CD4-positive, alpha-beta T cell treated with Interferon alpha-2 for 1 hour (primary cell): ENCODE measurements at regions not wholly inside any gene's neighbourhood (a gene's known extent, or its start where the extent isn't known, plus 50 kb on each side); places are given as distances from the start of the nearest gene placed in this dataset.

Experiments
- DNase-seq, 2 donors: peaks; one replicate each; pipeline ENCODE4 v3.0.0-alpha.2; 2020 to 2022

DNA sequence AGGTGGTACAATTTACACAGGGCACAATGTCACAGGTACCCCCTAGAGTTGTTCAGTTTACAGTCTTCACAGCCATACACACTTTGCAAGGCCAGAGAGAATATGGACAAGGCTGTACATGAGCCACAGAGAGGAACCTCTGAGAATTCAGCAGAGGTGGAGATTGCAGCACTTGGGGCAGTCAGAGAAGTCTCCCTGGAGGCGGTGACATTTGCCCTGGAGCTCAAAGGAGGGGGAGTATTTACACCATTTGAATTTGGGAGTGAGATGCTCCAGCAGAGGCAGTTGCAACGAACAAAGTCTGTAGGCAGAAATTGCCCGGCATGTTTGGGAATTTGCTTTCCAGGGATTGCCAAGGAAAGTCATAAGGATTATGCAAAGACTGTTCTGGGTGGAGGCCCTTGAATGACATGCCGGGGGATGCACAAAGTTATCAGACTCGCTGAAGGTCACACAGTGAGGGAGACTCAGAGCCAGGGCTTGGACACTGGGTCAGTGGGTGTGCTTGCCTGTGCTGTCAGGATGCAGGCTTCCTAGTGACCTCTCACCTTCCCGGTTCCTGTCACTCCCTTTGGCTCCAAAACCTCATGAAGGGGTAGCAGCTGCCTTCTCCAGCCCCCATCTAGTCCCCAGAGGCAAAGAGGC is 160.7 kb upstream of the PCBD1 start:
- DNase-seq, result no peak

DNA sequence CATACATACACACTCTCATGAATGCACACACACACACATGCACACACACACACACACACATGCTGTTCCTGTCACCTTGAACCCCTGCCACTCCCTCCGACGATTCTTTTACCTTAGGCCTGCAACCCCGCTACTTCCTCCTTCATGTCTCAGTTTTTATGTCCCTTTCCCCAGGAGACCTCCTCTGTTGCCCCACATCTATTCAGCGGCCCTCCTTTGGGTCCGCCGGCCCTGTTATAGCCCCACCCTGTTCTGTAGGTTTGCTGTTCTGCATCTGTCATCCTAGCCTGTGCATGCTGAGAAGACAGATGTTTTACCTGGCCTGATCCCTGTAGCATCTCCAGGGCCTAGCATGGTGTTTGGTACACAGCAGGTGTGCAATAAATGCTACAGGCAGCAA is 161.6 kb upstream of the PCBD1 start:
- no peak for DNase-seq

DNA sequence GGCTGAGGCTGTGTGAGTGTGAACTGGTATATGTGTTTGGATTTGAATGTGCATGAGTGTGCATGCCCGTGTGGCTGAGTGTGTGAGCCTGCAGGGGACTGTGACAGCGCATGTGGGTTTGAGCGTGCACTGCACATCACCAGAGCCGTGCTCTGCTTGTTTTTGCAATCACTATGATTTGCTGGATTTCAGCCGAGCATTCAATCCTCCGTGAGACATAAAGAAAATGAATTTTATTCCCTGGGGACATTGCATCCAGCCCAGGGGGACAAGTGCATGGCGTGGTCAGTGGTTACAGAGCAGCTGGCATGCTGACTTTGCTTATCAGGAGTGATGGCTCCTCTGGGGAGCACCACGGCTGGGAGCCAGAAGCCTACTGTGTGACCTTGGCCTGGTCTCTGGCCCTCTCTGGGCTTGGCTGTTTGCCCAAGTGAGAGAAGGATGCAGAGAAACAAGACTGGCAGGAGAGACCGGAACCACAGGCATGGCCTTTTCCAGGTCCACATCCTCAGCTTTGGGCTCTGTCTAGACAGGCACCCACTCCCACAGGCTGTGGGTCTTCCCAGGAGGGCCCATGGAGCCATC is 160.2 kb upstream of the UNC5B start:
- DNase-seq, result no peak

DNA sequence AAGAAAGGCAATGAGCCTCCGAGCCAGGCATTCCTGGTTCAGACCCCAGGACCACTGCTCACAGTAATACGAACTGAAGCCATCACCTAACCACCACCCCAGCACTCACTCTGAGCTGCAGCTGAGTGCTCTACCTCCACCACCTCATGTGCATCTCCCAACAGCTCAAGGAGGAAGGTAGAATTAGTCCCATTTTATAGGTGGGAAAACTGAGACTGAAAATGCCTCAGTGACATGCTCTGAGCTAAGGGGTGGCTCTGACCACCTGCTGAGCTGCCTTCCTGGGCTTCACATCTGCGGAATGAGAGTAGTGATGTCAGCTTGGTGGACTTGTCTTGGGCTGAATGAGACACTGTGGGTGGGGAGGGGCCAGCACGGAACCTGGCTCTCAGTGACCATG is 159.7 kb upstream of the UNC5B start:
- no peak for DNase-seq

DNA sequence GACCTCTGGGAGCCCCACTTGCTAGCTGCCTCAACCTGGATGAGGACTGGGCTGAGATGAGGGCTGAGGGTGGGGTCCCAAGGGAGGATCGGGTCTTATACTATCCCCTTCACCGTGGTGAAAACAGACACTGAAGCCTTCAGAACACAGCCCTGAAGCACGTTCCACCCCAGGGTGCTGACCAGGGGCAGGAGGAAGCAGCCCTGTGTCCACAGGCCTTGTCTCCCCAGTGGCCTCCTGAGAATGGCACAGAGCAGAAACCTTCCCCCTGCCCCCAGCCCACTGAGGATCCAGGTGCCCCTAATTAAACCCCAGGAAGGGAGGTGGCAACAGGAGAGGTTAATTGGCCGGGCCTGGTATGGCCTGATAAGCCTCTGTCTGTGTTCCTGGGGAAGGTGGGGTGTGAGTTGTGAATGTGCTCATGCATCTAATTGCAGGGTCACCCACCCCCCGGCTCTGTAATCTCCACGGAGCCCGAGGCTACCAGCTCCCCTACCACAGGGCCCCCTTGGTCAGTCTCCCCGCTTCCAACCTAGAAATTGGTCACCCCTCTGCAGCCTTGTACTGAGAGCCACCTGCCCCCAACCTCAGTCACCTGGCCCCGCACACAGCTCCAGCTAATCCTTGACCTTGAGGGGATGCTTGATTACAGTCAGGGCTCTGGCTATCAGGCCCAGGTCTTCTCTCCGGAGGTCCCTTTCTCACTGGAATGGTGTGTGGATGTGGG is 159.0 kb upstream of the UNC5B start:
- DNase-seq, result no peak

DNA sequence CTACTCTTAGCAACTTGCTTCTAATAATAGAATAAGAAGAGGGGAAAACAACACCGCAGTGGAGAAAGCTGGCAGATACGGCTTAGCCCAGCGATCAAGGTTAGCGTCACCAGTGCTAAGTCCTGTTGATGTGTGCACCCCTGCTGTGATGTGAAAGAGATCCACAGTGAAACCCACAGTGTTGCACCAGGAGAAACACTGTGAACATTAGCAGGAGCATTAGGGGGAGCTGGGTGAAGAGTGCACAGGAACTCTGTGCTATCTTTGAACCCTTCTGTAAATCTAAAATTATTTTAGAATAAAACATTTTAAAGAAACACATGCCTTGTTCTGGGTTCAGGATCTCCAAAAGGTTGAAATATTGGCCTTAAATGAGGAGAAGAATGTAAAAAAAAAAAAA is 154.1 kb upstream of the UNC5B start:
- no peak for DNase-seq

DNA sequence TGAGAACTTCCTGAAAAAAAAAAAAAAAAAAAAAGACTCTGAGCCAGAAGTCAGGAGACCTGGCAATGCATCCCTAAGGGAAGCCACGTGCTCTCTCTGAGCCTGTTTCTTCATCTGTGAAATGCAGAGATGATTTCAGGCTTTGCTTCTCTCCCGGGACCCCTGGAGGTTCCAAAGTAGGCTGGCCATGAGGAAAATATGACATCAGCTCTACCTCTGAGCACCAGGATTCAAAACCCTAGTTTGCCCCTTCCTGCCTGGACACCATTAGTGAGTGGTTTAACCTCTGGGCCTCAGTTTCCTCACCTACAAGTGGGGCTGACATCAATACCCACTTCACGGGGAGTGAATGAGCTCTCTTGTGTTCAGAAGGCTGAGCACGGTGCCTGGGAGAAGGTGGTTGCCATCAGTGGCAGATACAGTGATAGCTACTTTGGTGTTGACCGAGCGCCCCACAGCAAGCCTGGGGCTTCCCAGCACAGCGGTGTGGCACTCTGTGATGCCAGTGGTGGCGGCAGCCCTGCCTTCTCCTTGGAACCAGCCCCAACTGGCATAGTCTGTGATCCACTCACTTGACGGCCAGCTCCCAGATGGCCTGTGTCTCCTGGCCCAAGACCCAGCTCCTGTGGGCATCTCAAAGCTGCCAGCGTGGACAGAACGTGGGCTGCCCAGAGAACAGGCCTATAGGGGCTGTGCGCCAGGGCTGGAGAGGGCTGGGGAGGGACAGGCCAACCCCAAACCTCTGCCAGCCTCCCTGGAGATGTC is 153.1 kb upstream of the UNC5B start:
- DNase-seq, result no peak

DNA sequence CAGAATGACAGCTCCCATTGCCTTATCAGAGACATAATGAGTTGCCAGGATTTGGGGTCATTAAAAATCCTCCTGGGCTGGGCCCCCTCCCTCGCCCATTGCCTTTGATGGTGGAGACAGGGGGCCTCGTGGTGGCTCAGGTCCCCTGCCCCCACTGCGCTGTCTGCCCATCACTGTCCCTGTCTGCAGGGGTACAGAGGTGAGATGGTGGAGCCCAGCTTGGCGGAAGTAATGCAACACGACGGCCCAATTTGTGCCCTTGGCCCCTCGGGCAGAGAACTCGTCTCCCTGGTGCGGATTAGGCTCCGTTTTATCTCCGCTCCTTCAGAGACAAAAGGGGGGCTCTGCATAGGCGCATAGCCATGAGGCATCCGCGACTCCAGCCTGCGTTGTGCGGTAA is 152.4 kb upstream of the UNC5B start:
- DNase-seq, result no peak

DNA sequence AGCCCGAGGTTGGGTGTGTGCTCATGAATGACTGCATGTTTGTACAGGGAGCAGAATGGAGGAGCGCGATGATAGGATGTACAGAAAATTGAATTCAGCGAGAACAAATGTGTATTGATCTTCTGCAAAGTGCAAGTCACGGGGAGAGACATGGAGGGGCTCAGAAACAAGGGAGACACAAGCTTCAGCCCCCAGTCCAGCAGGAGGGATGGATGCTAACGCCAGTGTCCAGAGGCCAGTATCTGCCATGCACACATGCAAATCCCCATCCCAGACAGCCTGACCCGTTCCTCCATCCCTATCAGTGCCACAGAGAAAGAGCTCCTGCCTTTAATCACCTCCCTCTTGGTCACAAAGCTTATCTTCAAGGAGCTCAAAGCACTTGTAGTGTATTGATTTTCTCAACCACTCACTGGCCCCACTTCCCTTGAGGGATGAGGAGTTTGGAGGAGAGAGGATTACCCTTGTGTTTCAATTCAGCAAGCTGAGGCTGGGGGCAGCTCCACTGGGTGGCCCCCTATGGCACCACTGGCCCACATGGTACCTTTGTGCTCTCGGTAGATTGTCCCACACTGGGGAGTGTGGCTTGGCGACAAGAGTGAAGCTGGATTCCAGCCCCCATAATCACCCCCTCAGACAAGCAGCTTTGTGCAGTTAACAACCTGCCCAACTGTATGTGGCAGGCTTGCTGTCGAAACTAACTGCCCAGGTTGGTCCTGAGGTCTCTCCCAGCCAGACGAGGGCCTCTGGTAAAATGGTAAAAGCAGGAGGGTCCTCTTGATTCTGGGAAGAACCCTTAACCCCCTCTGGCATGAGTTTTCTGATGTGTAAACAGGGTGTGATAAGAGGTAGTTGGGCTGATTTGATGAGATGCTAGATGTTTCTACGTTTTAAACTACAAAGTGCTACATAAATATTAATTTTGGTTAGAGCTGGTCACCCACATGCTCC is 151.6 kb upstream of the UNC5B start:
- DNase-seq, result no peak

DNA sequence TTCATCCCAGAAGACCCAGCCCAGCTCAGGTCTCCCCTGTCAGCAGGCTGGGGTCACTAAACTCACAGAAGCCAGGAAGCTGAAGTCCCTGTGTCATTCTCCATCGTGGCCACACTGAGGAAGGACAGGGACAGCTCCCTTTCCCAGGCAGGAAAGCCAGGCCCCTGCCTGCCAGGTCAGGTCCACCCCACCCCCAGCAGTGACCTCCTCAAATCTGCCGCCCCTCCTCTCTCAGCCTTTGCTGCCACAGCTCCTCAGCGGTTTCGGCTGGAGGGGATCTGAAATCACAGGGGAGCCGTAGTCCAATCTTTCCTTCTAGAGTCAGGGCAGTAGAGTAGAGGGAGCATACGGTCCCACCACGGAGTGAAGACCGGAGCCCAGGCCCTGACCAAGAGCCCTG is 150.9 kb upstream of the UNC5B start:
- DNase-seq, result no peak

DNA sequence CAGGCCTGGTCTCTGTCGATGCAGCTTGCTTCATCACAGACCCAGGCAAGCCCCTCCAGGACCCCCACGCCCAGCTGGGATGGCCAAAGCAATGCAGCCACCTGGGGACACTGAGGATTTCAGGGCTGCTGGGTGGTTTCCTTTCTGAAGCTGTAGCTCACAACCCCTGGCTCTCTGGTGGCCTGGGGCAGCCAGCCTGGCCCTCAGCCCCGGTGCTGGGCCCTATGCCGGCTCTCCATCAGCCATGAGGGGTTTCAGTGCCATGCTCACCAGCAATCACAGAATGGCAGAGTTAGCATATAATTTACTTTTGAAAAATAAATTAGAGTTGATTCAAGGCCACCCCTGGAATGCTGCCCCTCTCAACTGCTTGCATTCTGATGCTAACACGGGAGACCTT is 150.2 kb upstream of the UNC5B start:
- DNase-seq, result no peak

DNA sequence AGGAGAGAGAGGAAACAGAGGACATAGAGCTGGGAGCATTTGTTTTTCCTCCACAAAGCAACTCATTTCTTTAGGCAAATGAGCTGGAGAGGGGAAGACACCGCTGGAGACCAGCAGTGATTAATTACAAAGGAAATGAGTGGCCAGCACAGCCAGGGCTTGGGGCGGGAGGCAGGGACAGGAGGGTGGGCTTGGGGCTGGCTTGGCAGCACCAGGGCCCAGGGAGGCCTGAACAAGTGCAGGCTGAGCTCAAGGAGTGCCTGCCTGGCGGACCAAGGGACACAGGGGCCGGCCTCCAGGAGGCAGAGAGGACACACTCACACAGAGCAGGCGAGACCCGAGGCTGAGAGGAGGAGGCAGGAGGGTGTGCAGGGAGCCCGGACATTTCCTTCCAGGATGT is 149.0 kb upstream of the UNC5B start:
- DNase-seq, result no peak

DNA sequence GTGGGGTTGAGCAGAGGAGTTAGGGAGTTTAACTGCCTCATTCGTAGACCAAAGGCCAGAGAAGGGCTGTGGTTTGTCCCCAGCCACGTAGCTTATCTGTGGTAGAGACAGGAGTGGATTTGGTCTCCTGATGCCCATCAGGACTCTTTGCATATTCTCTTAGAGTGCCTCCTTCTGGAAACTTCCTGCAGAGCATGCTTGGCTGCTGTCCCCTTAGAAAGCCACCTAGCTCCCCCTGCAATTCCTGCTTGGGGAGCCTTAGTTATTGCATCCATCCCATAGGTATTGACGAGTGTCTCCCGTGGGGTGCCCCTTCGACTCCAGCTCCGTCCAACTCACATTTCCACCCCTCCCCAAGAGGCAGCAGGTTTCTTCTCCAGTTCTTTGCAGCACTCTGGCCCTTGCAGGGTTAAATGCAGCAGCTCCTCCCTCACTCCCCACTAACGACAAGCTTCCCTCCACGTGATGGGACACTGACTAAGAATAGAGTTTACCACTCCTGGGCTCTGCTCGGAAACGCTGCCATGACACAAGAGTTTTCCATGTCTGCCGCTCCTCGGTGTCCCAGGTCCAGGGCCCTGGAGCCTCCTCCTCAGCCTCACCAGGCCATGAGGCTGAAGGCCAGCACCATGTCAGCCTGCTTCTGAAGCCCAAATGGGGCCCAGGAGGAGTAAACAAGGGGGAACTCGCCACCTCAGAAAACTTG is 147.8 kb upstream of the UNC5B start:
- DNase-seq, result no peak

DNA sequence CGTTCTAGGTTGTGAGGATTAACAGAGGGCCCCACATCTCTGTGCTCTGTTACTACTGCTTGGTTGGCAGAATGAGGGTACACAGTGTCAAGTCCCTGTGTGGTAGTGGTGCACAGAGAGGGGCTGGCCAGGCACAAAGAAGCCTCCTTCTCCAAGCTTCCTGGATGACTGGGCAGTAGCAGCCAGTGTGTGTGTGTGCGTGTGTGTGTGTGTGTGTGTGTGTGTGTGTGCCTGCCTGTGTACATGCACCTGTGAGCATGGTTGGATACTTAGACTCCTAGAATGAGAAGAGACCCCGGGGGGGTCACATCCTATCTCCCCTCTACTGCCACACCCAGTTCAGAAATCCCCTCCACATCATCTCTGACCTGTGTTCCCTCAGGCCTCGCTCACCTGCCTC is 146.7 kb upstream of the UNC5B start:
- no peak for DNase-seq

DNA sequence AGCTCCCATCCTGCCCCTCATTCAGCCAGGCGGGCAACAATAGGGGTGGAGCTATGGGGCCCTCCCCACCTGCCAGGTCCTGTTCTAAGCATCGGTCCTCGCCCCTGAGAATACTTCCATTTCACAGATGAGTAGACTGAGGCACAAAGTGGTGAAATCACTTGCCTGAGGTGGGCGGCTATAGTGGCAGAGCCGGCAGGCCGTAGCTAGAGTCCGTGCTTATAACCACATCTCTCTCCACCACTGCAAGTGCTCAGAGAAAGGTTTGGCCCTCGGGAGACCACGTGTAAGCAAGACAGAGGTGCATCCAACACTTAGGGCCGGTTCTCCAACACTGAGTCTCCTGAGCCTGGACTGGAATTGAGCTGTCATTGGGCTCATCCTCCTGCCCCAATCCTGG is 145.8 kb upstream of the UNC5B start:
- no peak for DNase-seq

DNA sequence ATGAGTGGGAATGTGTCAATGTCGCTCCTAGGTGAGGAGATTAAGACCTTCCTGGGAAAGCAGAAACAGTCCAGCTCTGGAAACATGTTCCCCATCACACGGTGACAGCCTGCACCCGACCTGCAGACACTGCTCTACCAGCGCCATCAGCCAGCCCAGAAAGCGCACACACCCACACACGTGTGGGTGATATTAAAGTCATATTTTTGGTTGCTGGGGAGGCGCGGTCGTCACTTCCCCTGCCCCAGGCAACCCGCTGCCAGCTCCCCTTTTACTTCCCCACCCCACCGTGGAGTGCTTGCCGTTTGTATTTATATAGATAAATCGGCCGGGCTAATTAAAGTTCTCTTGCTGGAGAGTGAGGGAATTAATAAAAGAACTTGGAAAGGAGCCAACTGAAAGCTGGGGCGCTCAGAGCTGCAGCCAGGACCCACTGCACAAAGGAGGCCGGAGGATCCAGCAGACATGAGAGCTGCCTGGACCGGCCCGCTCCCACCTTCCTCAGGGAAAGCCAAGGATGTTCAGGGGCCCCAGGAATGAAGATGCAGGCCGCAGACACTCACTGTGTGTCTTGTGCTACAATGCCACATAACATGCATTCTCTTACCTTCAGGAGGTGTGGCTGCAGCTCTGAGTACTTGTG is 145.2 kb upstream of the UNC5B start:
- no peak for DNase-seq

DNA sequence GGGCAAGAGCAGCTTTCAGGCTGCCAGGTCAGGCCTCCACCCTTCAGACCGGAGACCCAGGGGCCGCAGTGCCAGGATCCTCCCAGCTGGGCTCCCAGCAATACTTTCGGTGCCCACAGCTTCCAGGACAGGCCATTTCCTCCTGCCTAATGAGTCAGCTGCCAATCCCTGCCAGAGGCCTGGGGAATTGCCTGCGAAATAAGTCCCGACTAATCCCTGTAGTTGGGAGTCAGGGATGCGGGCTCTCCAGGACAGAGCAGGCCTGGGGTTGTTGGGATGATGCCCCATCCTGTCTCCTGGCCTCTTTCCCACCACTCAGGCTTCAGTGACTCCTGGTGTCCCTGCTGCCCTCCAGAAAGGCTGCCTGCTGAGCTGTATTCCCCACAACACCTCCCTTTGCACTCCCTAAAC is 143.5 kb upstream of the UNC5B start:
- DNase-seq, result no peak

DNA sequence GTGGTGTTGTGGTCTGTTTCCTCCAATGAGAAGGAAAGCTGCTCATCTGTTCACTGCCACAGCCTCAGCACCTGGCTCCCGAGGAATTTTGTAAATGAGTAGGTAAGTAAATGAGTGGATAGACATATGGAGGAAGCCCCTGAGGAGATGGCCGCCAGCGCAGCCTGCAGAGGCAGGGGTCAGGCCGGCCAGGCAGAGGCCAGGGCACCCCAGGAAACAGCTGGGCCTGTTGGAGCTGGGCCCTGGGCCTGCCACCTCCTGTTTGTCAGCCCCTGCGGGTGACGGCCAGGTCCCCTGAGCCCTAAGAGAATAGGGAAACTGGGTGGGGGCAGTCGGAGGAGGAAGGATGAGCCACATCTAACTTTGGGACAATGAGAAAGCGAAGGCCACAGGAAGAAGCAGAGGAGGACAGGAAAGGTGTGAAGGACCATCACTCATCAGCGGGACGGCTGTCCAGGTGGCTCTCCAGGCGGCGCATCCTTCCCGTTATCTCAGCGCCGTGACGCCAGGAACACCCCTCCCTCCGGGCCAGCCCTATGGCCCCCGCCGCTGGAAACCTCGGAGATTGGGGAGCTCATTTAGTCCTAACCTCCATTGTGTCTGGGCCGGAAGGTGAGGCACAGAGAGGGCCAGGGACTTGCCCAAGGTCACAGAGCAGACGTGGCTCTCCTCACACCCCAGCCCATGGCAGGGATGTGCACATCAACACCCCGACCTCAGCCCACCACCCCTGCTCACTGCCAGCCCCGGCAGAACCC is 142.3 kb upstream of the UNC5B start:
- no peak for DNase-seq

DNA sequence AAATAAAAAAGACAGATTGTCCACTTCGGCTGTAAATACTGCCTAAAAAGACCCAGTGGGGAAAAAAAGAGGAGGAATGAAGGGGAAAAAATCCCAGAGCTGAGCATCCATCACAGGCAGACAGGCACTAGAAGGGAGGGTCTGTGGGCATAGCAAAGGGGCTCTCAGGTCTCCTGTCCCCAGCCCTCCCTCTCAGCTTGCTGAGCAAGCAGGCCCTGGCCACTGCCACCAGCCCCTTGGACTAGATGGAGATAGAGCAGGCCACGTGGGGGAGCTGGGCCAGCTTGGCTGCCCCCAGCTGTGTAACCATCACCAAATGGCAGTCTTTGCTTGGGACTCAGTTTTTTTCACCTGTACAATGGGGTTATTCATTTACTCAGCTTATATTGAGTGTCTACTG is 141.6 kb upstream of the UNC5B start:
- no peak for DNase-seq

DNA sequence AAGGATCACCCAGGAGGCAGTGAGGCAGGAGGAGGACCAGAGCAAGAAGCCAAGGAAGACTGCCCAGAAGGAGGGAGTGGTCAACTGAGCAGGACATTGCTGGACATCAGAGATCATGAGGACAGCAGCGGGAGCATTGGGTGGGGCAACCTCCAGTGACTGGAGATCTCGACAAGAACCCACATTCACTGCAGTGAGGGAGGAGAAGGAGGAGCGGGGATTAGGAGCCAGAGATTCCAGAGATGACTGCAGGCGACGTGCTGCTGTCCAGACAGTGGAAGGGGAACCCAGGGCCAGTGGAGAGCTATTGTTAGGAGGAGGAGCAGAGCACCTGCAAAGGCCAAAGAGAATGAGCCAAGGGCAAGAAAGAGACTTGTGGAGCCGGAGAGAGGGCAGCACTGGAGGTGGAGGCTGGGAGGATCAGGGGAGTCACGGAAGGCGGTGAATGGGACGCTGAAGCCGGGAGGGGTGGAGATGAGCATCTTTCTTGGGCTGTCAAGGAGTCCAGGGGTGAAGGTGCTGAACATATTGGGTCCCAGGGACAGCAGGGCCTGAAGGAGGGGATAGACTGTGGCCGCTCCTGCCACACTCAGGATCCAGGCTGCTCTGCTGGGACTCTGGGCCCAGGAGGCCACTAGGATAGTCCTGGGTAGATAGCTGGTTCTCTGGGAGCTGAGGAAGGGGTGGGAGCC is 140.1 kb upstream of the UNC5B start:
- no peak for DNase-seq
